OCI-LY1 (cell line): ENCODE measurements at regions not wholly inside any gene's neighbourhood (a gene's known extent, or its start where the extent isn't known, plus 50 kb on each side); places are given as distances from the start of the nearest gene placed in this dataset.

ENCODE experiments used
- H2AFZ ChIP-seq: fragments of 200-600 bp; sonication (generic), shearing (Covaris generic); 2 replicates; pipeline ENCODE4 v1.6.0; 2014; ENCODE audit warnings: antibody characterized with exemption, mild to moderate bottlenecking, low read length
- H3F3A ChIP-seq: fragments of 200-600 bp; sonication (generic), shearing (Covaris generic); 2 replicates; pipeline ENCODE4 v1.6.0; 2014; ENCODE audit warnings: mild to moderate bottlenecking, antibody characterized with exemption, low read length, moderate library complexity; ENCODE audit not compliant: insufficient read depth
- H3K27ac ChIP-seq: fragments of 200-600 bp; sonication (generic); 2 replicates; pipeline ENCODE4 v1.5.1; 2014; ENCODE audit warnings: low read length, mixed run types, mild to moderate bottlenecking, low read depth; ENCODE audit not compliant: poor library complexity, severe bottlenecking
- H3K27me3 ChIP-seq: fragments of 200-600 bp; sonication (generic); 2 replicates; pipeline ENCODE4 v1.6.0; 2014; ENCODE audit warnings: antibody characterized with exemption, mild to moderate bottlenecking, low read length, moderate library complexity; ENCODE audit not compliant: insufficient read depth
- H3K36me3 ChIP-seq: fragments of 200-600 bp; sonication (generic); 2 replicates; pipeline ENCODE4 v1.6.1; 2014; ENCODE audit warnings: mild to moderate bottlenecking, antibody characterized with exemption, low read length, moderate library complexity, mixed read lengths; ENCODE audit not compliant: insufficient read depth
- H3K4me1 ChIP-seq: fragments of 200-600 bp; sonication (generic); 2 replicates; pipeline ENCODE4 v1.5.1; 2014; ENCODE audit warnings: mild to moderate bottlenecking, low read length, moderate library complexity; ENCODE audit not compliant: insufficient read depth, severe bottlenecking
- H3K4me2 ChIP-seq: fragments of 200-600 bp; sonication (generic), shearing (Covaris generic); 2 replicates; pipeline ENCODE4 v1.6.1; 2014; ENCODE audit warnings: low read length
- H3K4me3 ChIP-seq: fragments of 200-600 bp; sonication (generic); 2 replicates; pipeline ENCODE4 v1.5.1; 2014; ENCODE audit warnings: low read length, low read depth, mild to moderate bottlenecking, mixed read lengths; ENCODE audit not compliant: poor library complexity, severe bottlenecking
- H3K79me2 ChIP-seq: fragments of 200-600 bp; shearing (Covaris generic); 2 replicates; pipeline ENCODE4 v1.6.1; 2016; ENCODE audit warnings: mixed run types, low read length, mixed read lengths; ENCODE audit not compliant: insufficient read depth
- H3K9ac ChIP-seq: fragments of 200-600 bp; sonication (generic), shearing (Covaris generic); 2 replicates; pipeline ENCODE4 v1.6.1; 2014; ENCODE audit warnings: mild to moderate bottlenecking, low read length, mixed read lengths
- H3K9me2 ChIP-seq: fragments of 200-600 bp; sonication (generic), shearing (Covaris generic); 2 replicates; pipeline ENCODE4 v1.6.1; 2014; ENCODE audit warnings: low read depth, mild to moderate bottlenecking, low read length, mixed read lengths
- H3K9me3 ChIP-seq: fragments of 200-600 bp; shearing (Covaris generic); 2 replicates; pipeline ENCODE4 v1.6.1; 2014; ENCODE audit warnings: low read length, mixed read lengths
- H4K20me1 ChIP-seq: fragments of 200-600 bp; sonication (generic), shearing (Covaris generic); 2 replicates; pipeline ENCODE4 v1.6.0; 2016; ENCODE audit warnings: mild to moderate bottlenecking, low read length; ENCODE audit not compliant: insufficient read depth
- CTCF ChIP-seq: fragments of 200-600 bp; sonication (generic), shearing (Covaris generic); IDR thresholded peaks from 2 replicates; pipeline ENCODE4 v1.5.1; 2017; ENCODE audit warnings: mild to moderate bottlenecking, antibody characterized with exemption, low read length, moderate library complexity, mixed read lengths
- EZH2 ChIP-seq: fragments of 200-600 bp; sonication (generic), shearing (Covaris generic); IDR thresholded peaks from 2 replicates; pipeline ENCODE4 v1.8.0; 2017; ENCODE audit warnings: borderline replicate concordance, mixed run types, mild to moderate bottlenecking, antibody characterized with exemption, low read length, moderate library complexity, mixed read lengths

GRCh38 chr9:22316645-22317044 lies 130.0 kb upstream of the DMRTA1 start:
- no peaks in the 10 kb centered on the region for H3F3A ChIP-seq
- no peaks in the 10 kb centered on the region for H3K4me1 ChIP-seq
- no peak overlapping the region for H3K4me2 ChIP-seq
- no peak overlapping the region for H2AFZ ChIP-seq
- H3K9me3 ChIP-seq, result no peaks in the 10 kb centered on the region
- no peaks in the 10 kb centered on the region for H3K27me3 ChIP-seq
- no peak overlapping the region for H3K4me3 ChIP-seq
- TF ChIP-seq CTCF (no peak), EZH2 (no peak)
- H3K36me3 ChIP-seq, result no peaks in the 10 kb centered on the region
- no peaks in the 10 kb centered on the region for H4K20me1 ChIP-seq
- H3K9me2 ChIP-seq, result no peaks in the 10 kb centered on the region
- H3K9ac ChIP-seq, result no peak overlapping the region
- H3K27ac ChIP-seq, result no peak overlapping the region
- no peaks in the 10 kb centered on the region for H3K79me2 ChIP-seq

GRCh38 chr9:22331533-22331932 lies 115.1 kb upstream of the DMRTA1 start:
- Histone ChIP-seq H3K27me3 (no peaks in the 10 kb centered on the region), H3K4me3 (no peak overlapping the region), H3K36me3 (no peaks in the 10 kb centered on the region)

GRCh38 chr9:22332202-22332601 lies 114.4 kb upstream of the DMRTA1 start:
- no peaks in the 10 kb centered on the region for H3K27me3 ChIP-seq
- H3F3A ChIP-seq, result no peaks in the 10 kb centered on the region
- H4K20me1 ChIP-seq, result no peaks in the 10 kb centered on the region
- no peak overlapping the region for H3K4me3 ChIP-seq
- H3K4me1 ChIP-seq, result no peaks in the 10 kb centered on the region
- H3K27ac ChIP-seq, result no peak overlapping the region
- no peak overlapping the region for H3K4me2 ChIP-seq
- no peak overlapping the region for H2AFZ ChIP-seq
- H3K36me3 ChIP-seq, result no peaks in the 10 kb centered on the region
- no peaks in the 10 kb centered on the region for H3K9me2 ChIP-seq
- H3K79me2 ChIP-seq, result no peaks in the 10 kb centered on the region
- TF ChIP-seq CTCF (no peak), EZH2 (no peak)
- H3K9me3 ChIP-seq, result no peaks in the 10 kb centered on the region
- H3K9ac ChIP-seq, result no peak overlapping the region

More at GRCh38 chr9:22331533-22331932, 115.1 kb upstream of the DMRTA1 start:
- H3K9ac ChIP-seq, result no peak overlapping the region
- no peaks in the 10 kb centered on the region for H4K20me1 ChIP-seq
- no peaks in the 10 kb centered on the region for H3K9me2 ChIP-seq
- H3K4me2 ChIP-seq, result no peak overlapping the region
- H2AFZ ChIP-seq, result no peak overlapping the region
- H3K4me1 ChIP-seq, result no peaks in the 10 kb centered on the region
- no peaks in the 10 kb centered on the region for H3F3A ChIP-seq
- H3K79me2 ChIP-seq, result no peaks in the 10 kb centered on the region
- H3K9me3 ChIP-seq, result no peaks in the 10 kb centered on the region
- no peak overlapping the region for H3K27ac ChIP-seq
- no peak for TF ChIP-seq CTCF
- no peak for TF ChIP-seq EZH2
